Spleen (tissue), 7 donors: ENCODE measurements at regions not wholly inside any gene's neighbourhood (a gene's known extent, or its start where the extent isn't known, plus 50 kb on each side); places are given as distances from the start of the nearest gene placed in this dataset.
"Not testable (repeated sequence)": the region's sequence is repeated elsewhere in the genome, so short reads cannot be mapped to it uniquely, and the experiment has no call there.

ENCODE experiments used
- POLR2A ChIP-seq, 3 donors: fragments of 450-650 bp; IDR thresholded peaks; one replicate each; pipeline ENCODE4 v1.5.1; 2017; ENCODE audit warnings: antibody characterized with exemption in 3 of 3, mild to moderate bottlenecking in 1 of 3
- POLR2AphosphoS5 ChIP-seq, 3 donors: sonication (generic); formaldehyde crosslinking; IDR thresholded peaks; one replicate each; pipeline ENCODE4 v1.5.1; 2017; ENCODE audit warnings: antibody characterized with exemption in 3 of 3
- TF ChIP-seq, protein P1 (sequence below), 11 experiments: fragments of 200-600 bp in 7 of 11; fragments of 450-650 bp in 4 of 11; sonication (generic) in 4 of 11; IDR thresholded peaks in 8 of 11; conservative IDR thresholded peaks in 3 of 11; 1 replicate in 7 of 11; 2 replicates in 4 of 11; pipeline versions ENCODE4 v1.4.0 to v1.8.0; 2016 to 2021; ENCODE audit warnings: antibody characterized with exemption in 11 of 11, inconsistent platforms in 4 of 11, mild to moderate bottlenecking in 1 of 11
- donor health status: DM: no; HTN: no; CAD: no; lungs with moderate emphysema.
- donor health status: DM: no; HTN: no; CAD: no.
- donor health status: DM: no; HTN: no; CAD: no.

DNA sequence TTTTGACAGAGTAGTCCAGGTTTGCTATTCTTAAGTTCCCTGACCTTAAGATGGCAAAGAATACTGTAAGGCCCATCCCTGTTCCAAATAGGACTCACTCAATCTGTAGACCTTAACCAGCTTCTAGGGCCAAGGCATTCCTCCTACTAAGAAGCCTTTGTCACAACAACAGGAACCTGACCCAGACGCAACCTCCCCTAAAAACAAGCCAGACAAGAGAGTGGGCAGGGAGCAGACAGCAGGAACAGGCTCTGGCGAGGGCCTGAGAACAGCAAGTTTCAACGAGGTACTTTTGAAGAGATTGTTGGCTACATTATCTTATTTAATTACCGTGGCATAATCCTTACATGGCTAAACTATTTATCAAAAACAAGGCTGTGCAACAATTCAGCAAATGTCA, 58.1 kb upstream of the NBPF11 start:
- TF ChIP-seq, protein P1, sequence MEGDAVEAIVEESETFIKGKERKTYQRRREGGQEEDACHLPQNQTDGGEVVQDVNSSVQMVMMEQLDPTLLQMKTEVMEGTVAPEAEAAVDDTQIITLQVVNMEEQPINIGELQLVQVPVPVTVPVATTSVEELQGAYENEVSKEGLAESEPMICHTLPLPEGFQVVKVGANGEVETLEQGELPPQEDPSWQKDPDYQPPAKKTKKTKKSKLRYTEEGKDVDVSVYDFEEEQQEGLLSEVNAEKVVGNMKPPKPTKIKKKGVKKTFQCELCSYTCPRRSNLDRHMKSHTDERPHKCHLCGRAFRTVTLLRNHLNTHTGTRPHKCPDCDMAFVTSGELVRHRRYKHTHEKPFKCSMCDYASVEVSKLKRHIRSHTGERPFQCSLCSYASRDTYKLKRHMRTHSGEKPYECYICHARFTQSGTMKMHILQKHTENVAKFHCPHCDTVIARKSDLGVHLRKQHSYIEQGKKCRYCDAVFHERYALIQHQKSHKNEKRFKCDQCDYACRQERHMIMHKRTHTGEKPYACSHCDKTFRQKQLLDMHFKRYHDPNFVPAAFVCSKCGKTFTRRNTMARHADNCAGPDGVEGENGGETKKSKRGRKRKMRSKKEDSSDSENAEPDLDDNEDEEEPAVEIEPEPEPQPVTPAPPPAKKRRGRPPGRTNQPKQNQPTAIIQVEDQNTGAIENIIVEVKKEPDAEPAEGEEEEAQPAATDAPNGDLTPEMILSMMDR (IDR thresholded peaks at IDR 0.05 in 8 of 11, conservative IDR thresholded peaks at IDR 0.05 in 3 of 11), result not testable (repeated sequence)
- not testable (repeated sequence) for TF ChIP-seq POLR2A, POLR2AphosphoS5 (IDR thresholded peaks at IDR 0.05)
